A673 (cell line): ENCODE measurements at regions not wholly inside any gene's neighbourhood (a gene's known extent, or its start where the extent isn't known, plus 50 kb on each side); places are given as distances from the start of the nearest gene placed in this dataset.

Source experiments
- BruUV-seq: library from RNA; stranded (reverse); fragments of 400-500 nt; replicated peaks from 2 replicates; lab custom pipeline; 2021; lab: Mats Ljungman, UMichigan
- CTCF ChIA-PET: fragments of 300-600 bp; sonication (Branson Sonifier 250); formaldehyde crosslinking; loops from one replicate; lab custom pipeline; 2022; ENCODE audit warnings: antibody characterized with exemption; lab: Charles Lee
- POLR2A ChIA-PET: fragments of 300-600 bp; sonication (Branson Sonifier 250); formaldehyde crosslinking; loops from one replicate; lab custom pipeline; 2022; ENCODE audit warnings: antibody characterized with exemption; ENCODE audit not compliant: low non-redundant PET; lab: Charles Lee
- DNase-seq: peaks from one replicate; pipeline ENCODE4 v3.0.0-alpha.2; 2015; ENCODE audit warnings: low spot score
- H3K27ac ChIP-seq: fragments of 200-600 bp; sonication (generic); 2 replicates; pipeline ENCODE4 v1.5.1; 2016; ENCODE audit warnings: mixed run types, low read depth, mild to moderate bottlenecking, mixed read lengths, antibody characterized with exemption, low read length; ENCODE audit not compliant: poor library complexity, severe bottlenecking
- H3K27me3 ChIP-seq: fragments of 200-600 bp; sonication (generic); replicated peaks from 2 replicates; pipeline ENCODE4 v1.6.1; 2017; ENCODE audit warnings: mixed run types, low read depth, mild to moderate bottlenecking, mixed read lengths, antibody characterized with exemption, low read length; ENCODE audit not compliant: insufficient read depth, poor library complexity
- H3K36me3 ChIP-seq: fragments of 200-600 bp; sonication (generic); 2 replicates; pipeline ENCODE4 v1.6.1; 2016; ENCODE audit warnings: mixed run types, mild to moderate bottlenecking, mixed read lengths, antibody characterized with exemption, low read length; ENCODE audit not compliant: insufficient read depth, poor library complexity, severe bottlenecking
- H3K4me1 ChIP-seq: fragments of 200-600 bp; sonication (generic); 2 replicates; pipeline ENCODE4 v1.6.1; 2017; ENCODE audit warnings: mixed run types, mild to moderate bottlenecking, mixed read lengths, antibody characterized with exemption, low read length; ENCODE audit not compliant: insufficient read depth, poor library complexity, severe bottlenecking
- H3K4me3 ChIP-seq: fragments of 200-600 bp; sonication (generic); 2 replicates; pipeline ENCODE4 v1.5.1; 2016; ENCODE audit warnings: low read depth, mixed run types, mild to moderate bottlenecking, mixed read lengths, low read length; ENCODE audit not compliant: poor library complexity, severe bottlenecking
- H3K9me3 ChIP-seq: fragments of 200-600 bp; sonication (generic); 2 replicates; pipeline ENCODE4 v1.6.1; 2016; ENCODE audit warnings: mixed run types, low read depth, mild to moderate bottlenecking, mixed read lengths, antibody characterized with exemption, low read length; ENCODE audit not compliant: poor library complexity, severe bottlenecking
- CTCF ChIP-seq: fragments of 300-800, 200-600 bp; sonication (generic); conservative IDR thresholded peaks from 2 replicates; pipeline ENCODE4 v1.5.1; 2017; ENCODE audit warnings: low read depth, mild to moderate bottlenecking, antibody characterized with exemption, low read length, moderate library complexity, mixed read lengths
- EZH2 ChIP-seq: fragments of 200-600 bp; sonication (generic); IDR thresholded peaks from 2 replicates; pipeline ENCODE4 v1.6.1; 2017; ENCODE audit warnings: borderline replicate concordance, low read depth, mild to moderate bottlenecking, mixed read lengths, antibody characterized with exemption, low read length; ENCODE audit not compliant: poor library complexity, severe bottlenecking
- intact Hi-C: fragments of 100-400 bp; cut with micrococcal nuclease; formaldehyde crosslinking; loops from one replicate; pipeline ENCODE4 v1.10.0; 2022; ENCODE audit not compliant: unreplicated experiment

GRCh38 chr12:88969127-88969526 lies 383.2 kb downstream of the DUSP6 start:
- Histone ChIP-seq H3K4me1 (no peaks in the 10 kb centered on the region), H3K27ac (no peak overlapping the region), H3K9me3 (no peaks in the 10 kb centered on the region), H3K36me3 (no peaks in the 10 kb centered on the region), H3K4me3 (no peak overlapping the region), H3K27me3 (no peaks in the 10 kb centered on the region)
- ChIA-PET CTCF (no interaction called here), POLR2A (no interaction called here)
- no peak for DNase-seq
- no peak for TF ChIP-seq CTCF
- TF ChIP-seq EZH2: no peak
- BruUV-seq: no TSS peak
- intact Hi-C loops: no loop called here

GRCh38 chr12:88960213-88960878 lies 380.1 kb upstream of the KITLG start:
- H3K36me3 ChIP-seq: no peaks in the 10 kb centered on the region
- H3K4me3 ChIP-seq: no peak overlapping the region
- CTCF ChIA-PET: no interaction called here
- H3K4me1 ChIP-seq: no peaks in the 10 kb centered on the region
- H3K27ac ChIP-seq: no peak overlapping the region
- BruUV-seq: no TSS peak
- POLR2A ChIA-PET: no interaction called here
- no peak for DNase-seq
- intact Hi-C loops: no loop called here
- no peak for TF ChIP-seq EZH2
- TF ChIP-seq CTCF: no peak
- no peaks in the 10 kb centered on the region for H3K9me3 ChIP-seq
- H3K27me3 ChIP-seq: no peaks in the 10 kb centered on the region

GRCh38 chr12:88958946-88959345 lies 378.7 kb upstream of the KITLG start:
- Histone ChIP-seq H3K4me3 (no peak overlapping the region), H3K27ac (no peak overlapping the region), H3K27me3 (no peaks in the 10 kb centered on the region), H3K36me3 (no peaks in the 10 kb centered on the region), H3K4me1 (no peaks in the 10 kb centered on the region), H3K9me3 (no peaks in the 10 kb centered on the region)
- no peak for DNase-seq
- TF ChIP-seq CTCF (no peak), EZH2 (no peak)
- intact Hi-C loops: no loop called here
- ChIA-PET CTCF (no interaction called here), POLR2A (no interaction called here)
- no TSS peak for BruUV-seq
